Keratinocyte (primary cell): ENCODE measurements at regions not wholly inside any gene's neighbourhood (a gene's known extent, or its start where the extent isn't known, plus 50 kb on each side); places are given as distances from the start of the nearest gene placed in this dataset.

ENCODE experiments used
- DNase-seq: peaks from one replicate; pipeline ENCODE4 v3.0.0-alpha.2; 2011; ENCODE audit warnings: low read depth, missing footprints, low spot score
- FAIRE-seq: peaks from 2 replicates; lab custom pipeline; 2011; peaks lifted over from hg19 to GRCh38; lab: Jason Lieb, UNC
- H2AFZ ChIP-seq: 2 replicates; pipeline ENCODE4 v1.6.0; 2012; ENCODE audit warnings: low read length, control low read depth, inconsistent platforms; ENCODE audit not compliant: control insufficient read depth
- H3K27ac ChIP-seq: 2 replicates; pipeline ENCODE4 v1.5.1; 2011; ENCODE audit warnings: low read length; ENCODE audit not compliant: control insufficient read depth, insufficient read depth
- H3K27me3 ChIP-seq: 3 replicates; pipeline ENCODE4 v1.6.0; 2011; ENCODE audit warnings: low read length; ENCODE audit not compliant: control insufficient read depth, insufficient read depth; ENCODE audit errors: extremely low read depth
- H3K36me3 ChIP-seq, 2 experiments: 2 replicates in 1 of 2; 3 replicates in 1 of 2; pipeline ENCODE4 v1.5.1; 2011; ENCODE audit warnings: low read length in 2 of 2, mild to moderate bottlenecking in 1 of 2; ENCODE audit not compliant: control insufficient read depth in 2 of 2, insufficient read depth in 2 of 2; ENCODE audit errors: extremely low read depth in 1 of 2
- H3K4me1 ChIP-seq: 3 replicates; pipeline ENCODE4 v1.5.1; 2011; ENCODE audit warnings: low read length; ENCODE audit not compliant: control insufficient read depth, insufficient read depth; ENCODE audit errors: extremely low read depth
- H3K4me2 ChIP-seq: 3 replicates; pipeline ENCODE4 v1.6.0; 2011; ENCODE audit warnings: low read depth, low read length; ENCODE audit not compliant: control insufficient read depth, insufficient read depth; ENCODE audit errors: extremely low read depth
- H3K4me3 ChIP-seq, 3 experiments: fragments of 200-600 bp in 1 of 3; sonication (generic) in 1 of 3; 2 replicates in 2 of 3; 3 replicates in 1 of 3; pipeline ENCODE4 v1.5.1; 2011 to 2016; ENCODE audit warnings: low read length in 3 of 3, mild to moderate bottlenecking in 3 of 3, control low read depth in 2 of 3, inconsistent platforms in 1 of 3, low read depth in 1 of 3, mixed read lengths in 1 of 3, mixed run types in 1 of 3, moderate library complexity in 1 of 3; ENCODE audit not compliant: control insufficient read depth in 2 of 3, insufficient read depth in 2 of 3; ENCODE audit errors: extremely low read depth in 1 of 3
- H3K79me2 ChIP-seq: 2 replicates; pipeline ENCODE4 v1.6.0; 2012; ENCODE audit warnings: low read length; ENCODE audit not compliant: control insufficient read depth, insufficient read depth
- H3K9ac ChIP-seq: 3 replicates; pipeline ENCODE4 v1.6.0; 2011; ENCODE audit warnings: low read length; ENCODE audit not compliant: control insufficient read depth, insufficient read depth; ENCODE audit errors: extremely low read depth
- H3K9me1 ChIP-seq: 3 replicates; pipeline ENCODE4 v1.6.0; 2011; ENCODE audit warnings: low read length; ENCODE audit not compliant: control insufficient read depth, insufficient read depth; ENCODE audit errors: extremely low read depth
- H3K9me3 ChIP-seq: 2 replicates; pipeline ENCODE4 v1.5.1; 2012; ENCODE audit warnings: low read depth, low read length; ENCODE audit not compliant: control insufficient read depth
- H4K20me1 ChIP-seq: 3 replicates; pipeline ENCODE4 v1.6.0; 2011; ENCODE audit warnings: low read length; ENCODE audit not compliant: control insufficient read depth, insufficient read depth; ENCODE audit errors: extremely low read depth
- CTCF ChIP-seq, 3 experiments: IDR thresholded peaks in 1 of 3; conservative IDR thresholded peaks in 1 of 3; optimal IDR thresholded peaks in 1 of 3; 2 replicates in 2 of 3; 3 replicates in 1 of 3; pipeline versions ENCODE3 to v1.5.1; 2011; ENCODE audit warnings: low read length in 3 of 3, mild to moderate bottlenecking in 3 of 3, moderate library complexity in 2 of 3, control low read depth in 1 of 3, inconsistent platforms in 1 of 3; ENCODE audit not compliant: insufficient read depth in 2 of 3; ENCODE audit errors: extremely low read depth in 1 of 3
- EZH2 ChIP-seq: IDR thresholded peaks from one replicate; pipeline ENCODE4 v1.6.1; 2012; ENCODE audit warnings: inconsistent platforms, mild to moderate bottlenecking, low read length, moderate library complexity
- dilution Hi-C: fragments of 300-500 bp; cut with MboI; formaldehyde crosslinking; loops from one replicate; pipeline ENCODE4 v1.7.0; 2020; ENCODE audit warnings: low sequenced_read_pairs; ENCODE audit not compliant: extremely low pct_ligation_motif_present

- Histone ChIP-seq H3K36me3 (no peaks in the 10 kb centered on the region), H3K9me1 (no peaks in the 10 kb centered on the region), H4K20me1 (no peaks in the 10 kb centered on the region), H3K4me2 (no peak overlapping the region), H3K9ac (no peak overlapping the region), H2AFZ (peak overlapping the region; percentile 95), H3K79me2 (no peaks in the 10 kb centered on the region), H3K27ac (no peak overlapping the region), H3K27me3 (no peaks in the 10 kb centered on the region), H3K9me3 (no peaks in the 10 kb centered on the region), H3K4me1 (no peaks in the 10 kb centered on the region), H3K4me3 (no peak overlapping the region)
- DNase-seq (no peak), FAIRE-seq (no peak)
- no peak for TF ChIP-seq EZH2
- no peak for TF ChIP-seq CTCF (optimal IDR thresholded peaks at IDR 0.05 in 1 of 3, IDR thresholded peaks at IDR 0.05 in 1 of 3, conservative IDR thresholded peaks at IDR 0.05 in 1 of 3; ENCODE audit: extremely low read depth in 1 of 3, insufficient read depth in 2 of 3, low read length in 3 of 3)
- dilution Hi-C loops: no loop called here
Observed at GRCh38 chr4:152197211-152197610, 338.7 kb downstream of the FBXW7 start.

GRCh38 chr4:152195888-152196287 lies 340.0 kb downstream of the FBXW7 start:
- H3K4me2 ChIP-seq: no peak overlapping the region
- FAIRE-seq: no peak

More at GRCh38 chr4:152195888-152196287, 340.0 kb downstream of the FBXW7 start:
- Histone ChIP-seq H3K9ac (no peak overlapping the region), H3K4me3 (no peak overlapping the region), H3K27ac (no peak overlapping the region), H3K79me2 (no peaks in the 10 kb centered on the region), H3K36me3 (no peaks in the 10 kb centered on the region), H2AFZ (no peak overlapping the region), H4K20me1 (no peaks in the 10 kb centered on the region), H3K4me1 (no peaks in the 10 kb centered on the region), H3K9me1 (no peaks in the 10 kb centered on the region), H3K9me3 (no peaks in the 10 kb centered on the region), H3K27me3 (no peaks in the 10 kb centered on the region)
- no peak for DNase-seq
- TF ChIP-seq EZH2 (no peak), CTCF (optimal IDR thresholded peaks at IDR 0.05 in 1 of 3, IDR thresholded peaks at IDR 0.05 in 1 of 3, conservative IDR thresholded peaks at IDR 0.05 in 1 of 3; ENCODE audit: extremely low read depth in 1 of 3, insufficient read depth in 2 of 3, low read length in 3 of 3) (no peak)
- dilution Hi-C loops: no loop called here
